Neural cell (in vitro differentiated cells): ENCODE measurements at regions not wholly inside any gene's neighbourhood (a gene's known extent, or its start where the extent isn't known, plus 50 kb on each side); places are given as distances from the start of the nearest gene placed in this dataset.
A peak's percentile ranks its signal among the peaks of the same experiment; 100 is the strongest.

ENCODE experiments used
- H2AFZ ChIP-seq: fragments of 200-600, 300-800 bp; sonication (generic), shearing (Covaris generic); 2 replicates; pipeline ENCODE4 v1.6.0; 2014; ENCODE audit warnings: low read depth, mild to moderate bottlenecking, antibody characterized with exemption, low read length, moderate library complexity
- H3F3A ChIP-seq: fragments of 200-600 bp; shearing (Covaris generic); 2 replicates; pipeline ENCODE4 v1.6.1; 2016; ENCODE audit warnings: mild to moderate bottlenecking, moderate library complexity, mixed read lengths, antibody characterized with exemption, low read length; ENCODE audit not compliant: insufficient read depth, poor library complexity, severe bottlenecking
- H3K27ac ChIP-seq: fragments of 200-600, 300-800 bp; sonication (generic), shearing (Covaris generic); 2 replicates; pipeline ENCODE4 v1.5.1; 2014; ENCODE audit warnings: mild to moderate bottlenecking, low read length, moderate library complexity
- H3K27me3 ChIP-seq: fragments of 300-800, 200-600 bp; sonication (generic), shearing (Covaris generic); 2 replicates; pipeline ENCODE4 v1.6.0; 2014; ENCODE audit warnings: mild to moderate bottlenecking, low read depth, low read length, moderate library complexity; ENCODE audit not compliant: insufficient read depth
- H3K36me3 ChIP-seq: fragments of 300-800, 200-600 bp; sonication (generic), shearing (Covaris generic); 2 replicates; pipeline ENCODE4 v1.5.1; 2014; ENCODE audit warnings: mild to moderate bottlenecking, antibody characterized with exemption, low read length, moderate library complexity; ENCODE audit not compliant: insufficient read depth
- H3K4me2 ChIP-seq: fragments of 300-800, 200-600 bp; sonication (generic), shearing (Covaris generic); 2 replicates; pipeline ENCODE4 v1.6.0; 2014; ENCODE audit warnings: mild to moderate bottlenecking, low read length
- H3K4me3 ChIP-seq: fragments of 300-800, 200-600 bp; sonication (generic), shearing (Covaris generic); 2 replicates; pipeline ENCODE4 v1.5.1; 2014; ENCODE audit warnings: mild to moderate bottlenecking, low read length, moderate library complexity
- H3K79me2 ChIP-seq: fragments of 200-600 bp; shearing (Covaris generic); replicated peaks from 2 replicates; pipeline ENCODE4 v1.6.0; 2014; ENCODE audit warnings: mild to moderate bottlenecking, low read length, moderate library complexity; ENCODE audit not compliant: insufficient read depth
- H3K9ac ChIP-seq: fragments of 300-800, 200-600 bp; sonication (generic), shearing (Covaris generic); 2 replicates; pipeline ENCODE4 v1.6.1; 2016; ENCODE audit warnings: mild to moderate bottlenecking, low read length, mixed read lengths
- H3K9me2 ChIP-seq: fragments of 200-600 bp; shearing (Covaris generic); 2 replicates; pipeline ENCODE4 v1.6.1; 2016; ENCODE audit warnings: mild to moderate bottlenecking, low read length, mixed read lengths; ENCODE audit not compliant: insufficient read depth
- H3K9me3 ChIP-seq: fragments of 200-600, 300-800 bp; sonication (generic), shearing (Covaris generic); 2 replicates; pipeline ENCODE4 v1.6.1; 2016; ENCODE audit warnings: mild to moderate bottlenecking, mixed run types, low read length, moderate library complexity, mixed read lengths
- H4K20me1 ChIP-seq: fragments of 200-600 bp; shearing (Covaris generic); 2 replicates; pipeline ENCODE4 v1.6.1; 2016; ENCODE audit warnings: mild to moderate bottlenecking, mixed run types; ENCODE audit not compliant: insufficient read depth
- EP300 ChIP-seq: fragments of 450-650 bp; conservative IDR thresholded peaks from 2 replicates; pipeline ENCODE4 v1.6.1; 2014; ENCODE audit warnings: antibody characterized with exemption, mild to moderate bottlenecking, moderate library complexity; ENCODE audit not compliant: poor library complexity, severe bottlenecking
- EZH2 ChIP-seq: fragments of 200-600, 300-800 bp; shearing (Covaris generic), sonication (generic); IDR thresholded peaks from 2 replicates; pipeline ENCODE4 v1.6.1; 2014; ENCODE audit warnings: antibody characterized with exemption, low read length, borderline replicate concordance, mild to moderate bottlenecking; ENCODE audit not compliant: insufficient read depth, poor library complexity, severe bottlenecking
- MXI1 ChIP-seq: fragments of 450-650 bp; conservative IDR thresholded peaks from 2 replicates; pipeline ENCODE4 v1.6.1; 2014; ENCODE audit warnings: antibody characterized with exemption, mild to moderate bottlenecking; ENCODE audit not compliant: poor library complexity, severe bottlenecking
- POLR2AphosphoS5 ChIP-seq: IDR thresholded peaks from 2 replicates; pipeline ENCODE4 v1.6.1; 2012
- RAD21 ChIP-seq: fragments of 450-650 bp; conservative IDR thresholded peaks from 2 replicates; pipeline ENCODE4 v1.6.1; 2014; ENCODE audit warnings: antibody characterized with exemption, mild to moderate bottlenecking, moderate library complexity
- SMC3 ChIP-seq: fragments of 450-650 bp; conservative IDR thresholded peaks from 2 replicates; pipeline ENCODE4 v1.6.1; 2014; ENCODE audit warnings: antibody characterized with exemption, mild to moderate bottlenecking, moderate library complexity; ENCODE audit not compliant: poor library complexity
- TAF1 ChIP-seq: IDR thresholded peaks from 2 replicates; pipeline ENCODE4 v1.6.1; 2012; ENCODE audit warnings: low read depth
- TF ChIP-seq, protein P1 (sequence below): fragments of 450-650 bp; IDR thresholded peaks from 2 replicates; pipeline ENCODE4 v1.5.1; 2014; ENCODE audit warnings: antibody characterized with exemption, mild to moderate bottlenecking, moderate library complexity; ENCODE audit not compliant: poor library complexity, severe bottlenecking
- TF ChIP-seq, protein P2 (sequence below): IDR thresholded peaks from 2 replicates; pipeline ENCODE4 v1.6.1; 2012; ENCODE audit warnings: borderline replicate concordance

DNA sequence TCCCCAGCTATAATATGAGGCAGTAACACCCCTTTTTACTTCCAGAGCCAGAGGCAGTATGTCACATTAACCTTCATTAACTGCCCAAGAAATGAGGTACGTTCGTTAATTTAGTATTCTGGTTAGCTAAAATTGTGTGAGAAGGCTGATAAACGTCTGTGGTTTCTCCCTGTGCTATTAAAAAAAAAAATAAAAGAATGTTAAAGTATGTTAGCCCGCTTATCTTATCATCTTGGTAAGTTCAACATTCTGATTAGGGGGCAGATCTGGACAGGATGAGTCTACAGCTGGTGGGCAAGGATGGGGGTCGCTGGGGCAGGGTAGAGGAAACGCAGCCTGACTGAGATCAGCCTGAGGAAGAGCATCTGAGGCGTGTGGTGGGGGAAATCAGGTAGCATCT is 154.0 kb downstream of the PRL start:
- TF ChIP-seq TAF1 (no peak), POLR2AphosphoS5 (no peak), EZH2 (no peak), EP300 (no peak), RAD21 (no peak), SMC3 (no peak), MXI1 (no peak)
- TF ChIP-seq, protein P1, sequence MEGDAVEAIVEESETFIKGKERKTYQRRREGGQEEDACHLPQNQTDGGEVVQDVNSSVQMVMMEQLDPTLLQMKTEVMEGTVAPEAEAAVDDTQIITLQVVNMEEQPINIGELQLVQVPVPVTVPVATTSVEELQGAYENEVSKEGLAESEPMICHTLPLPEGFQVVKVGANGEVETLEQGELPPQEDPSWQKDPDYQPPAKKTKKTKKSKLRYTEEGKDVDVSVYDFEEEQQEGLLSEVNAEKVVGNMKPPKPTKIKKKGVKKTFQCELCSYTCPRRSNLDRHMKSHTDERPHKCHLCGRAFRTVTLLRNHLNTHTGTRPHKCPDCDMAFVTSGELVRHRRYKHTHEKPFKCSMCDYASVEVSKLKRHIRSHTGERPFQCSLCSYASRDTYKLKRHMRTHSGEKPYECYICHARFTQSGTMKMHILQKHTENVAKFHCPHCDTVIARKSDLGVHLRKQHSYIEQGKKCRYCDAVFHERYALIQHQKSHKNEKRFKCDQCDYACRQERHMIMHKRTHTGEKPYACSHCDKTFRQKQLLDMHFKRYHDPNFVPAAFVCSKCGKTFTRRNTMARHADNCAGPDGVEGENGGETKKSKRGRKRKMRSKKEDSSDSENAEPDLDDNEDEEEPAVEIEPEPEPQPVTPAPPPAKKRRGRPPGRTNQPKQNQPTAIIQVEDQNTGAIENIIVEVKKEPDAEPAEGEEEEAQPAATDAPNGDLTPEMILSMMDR = no peak
- TF ChIP-seq, protein P2, sequence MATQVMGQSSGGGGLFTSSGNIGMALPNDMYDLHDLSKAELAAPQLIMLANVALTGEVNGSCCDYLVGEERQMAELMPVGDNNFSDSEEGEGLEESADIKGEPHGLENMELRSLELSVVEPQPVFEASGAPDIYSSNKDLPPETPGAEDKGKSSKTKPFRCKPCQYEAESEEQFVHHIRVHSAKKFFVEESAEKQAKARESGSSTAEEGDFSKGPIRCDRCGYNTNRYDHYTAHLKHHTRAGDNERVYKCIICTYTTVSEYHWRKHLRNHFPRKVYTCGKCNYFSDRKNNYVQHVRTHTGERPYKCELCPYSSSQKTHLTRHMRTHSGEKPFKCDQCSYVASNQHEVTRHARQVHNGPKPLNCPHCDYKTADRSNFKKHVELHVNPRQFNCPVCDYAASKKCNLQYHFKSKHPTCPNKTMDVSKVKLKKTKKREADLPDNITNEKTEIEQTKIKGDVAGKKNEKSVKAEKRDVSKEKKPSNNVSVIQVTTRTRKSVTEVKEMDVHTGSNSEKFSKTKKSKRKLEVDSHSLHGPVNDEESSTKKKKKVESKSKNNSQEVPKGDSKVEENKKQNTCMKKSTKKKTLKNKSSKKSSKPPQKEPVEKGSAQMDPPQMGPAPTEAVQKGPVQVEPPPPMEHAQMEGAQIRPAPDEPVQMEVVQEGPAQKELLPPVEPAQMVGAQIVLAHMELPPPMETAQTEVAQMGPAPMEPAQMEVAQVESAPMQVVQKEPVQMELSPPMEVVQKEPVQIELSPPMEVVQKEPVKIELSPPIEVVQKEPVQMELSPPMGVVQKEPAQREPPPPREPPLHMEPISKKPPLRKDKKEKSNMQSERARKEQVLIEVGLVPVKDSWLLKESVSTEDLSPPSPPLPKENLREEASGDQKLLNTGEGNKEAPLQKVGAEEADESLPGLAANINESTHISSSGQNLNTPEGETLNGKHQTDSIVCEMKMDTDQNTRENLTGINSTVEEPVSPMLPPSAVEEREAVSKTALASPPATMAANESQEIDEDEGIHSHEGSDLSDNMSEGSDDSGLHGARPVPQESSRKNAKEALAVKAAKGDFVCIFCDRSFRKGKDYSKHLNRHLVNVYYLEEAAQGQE = no peak
- Histone ChIP-seq H4K20me1 (no peaks in the 10 kb centered on the region), H3K27me3 (no peaks in the 10 kb centered on the region), H3K36me3 (no peaks in the 10 kb centered on the region), H3K9ac (no peak overlapping the region), H3K9me2 (no peaks in the 10 kb centered on the region), H3K4me2 (no peak overlapping the region), H3K27ac (no peak overlapping the region), H2AFZ (no peak overlapping the region), H3K79me2 (peaks cover 17% of the 10 kb centered on the region), H3K9me3 (no peaks in the 10 kb centered on the region), H3F3A (peaks cover 5% of the 10 kb centered on the region), H3K4me3 (no peak overlapping the region)

DNA sequence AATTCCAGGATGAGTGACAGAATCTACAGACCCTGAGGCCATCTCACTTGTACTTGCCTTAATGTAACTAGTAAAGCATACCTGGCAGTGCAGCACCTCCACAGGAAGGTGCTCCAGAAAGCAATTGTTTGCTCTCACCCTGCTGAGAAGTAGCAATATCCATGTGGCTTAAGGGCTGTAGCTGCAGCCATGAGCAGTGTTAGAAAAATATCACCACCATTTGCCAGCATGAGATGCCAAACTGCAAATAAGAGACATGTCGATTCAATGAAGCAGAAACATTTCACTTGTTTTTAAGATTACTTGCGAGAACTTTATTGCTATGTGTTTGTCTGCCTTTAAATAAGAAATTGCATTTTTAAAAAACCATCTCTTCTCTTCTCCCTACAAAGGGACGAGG is 151.5 kb downstream of the PRL start:
- peak overlapping the region; percentile 46 for H3K4me3 ChIP-seq
- no peaks in the 10 kb centered on the region for H3K27me3 ChIP-seq
- peak overlapping the region; percentile 56 for H3K4me2 ChIP-seq
- peak overlapping the region; percentile 48 for H3K9ac ChIP-seq
- no peak overlapping the region for H2AFZ ChIP-seq
- TF ChIP-seq TAF1 = no peak
- no peak for TF ChIP-seq EP300
- TF ChIP-seq POLR2AphosphoS5 = peak; percentile 41
- no peak for TF ChIP-seq RAD21
- peak; percentile 21 for TF ChIP-seq MXI1
- TF ChIP-seq EZH2 = no peak
- no peak for TF ChIP-seq SMC3
- TF ChIP-seq, protein P1 = no peak
- TF ChIP-seq, protein P2 = no peak
- peaks cover 28% of the 10 kb centered on the region for H3K79me2 ChIP-seq
- H3K9me2 ChIP-seq = no peaks in the 10 kb centered on the region
- peak overlapping the region; percentile 77 for H3K27ac ChIP-seq
- H4K20me1 ChIP-seq = no peaks in the 10 kb centered on the region
- H3K9me3 ChIP-seq = no peaks in the 10 kb centered on the region
- H3F3A ChIP-seq = peaks cover 5% of the 10 kb centered on the region
- no peaks in the 10 kb centered on the region for H3K36me3 ChIP-seq
